ENCODE measurements at regions not wholly inside any gene's neighbourhood (a gene's known extent, or its start where the extent isn't known, plus 50 kb on each side); places are given as distances from the start of the nearest gene placed in this dataset.

DNA sequence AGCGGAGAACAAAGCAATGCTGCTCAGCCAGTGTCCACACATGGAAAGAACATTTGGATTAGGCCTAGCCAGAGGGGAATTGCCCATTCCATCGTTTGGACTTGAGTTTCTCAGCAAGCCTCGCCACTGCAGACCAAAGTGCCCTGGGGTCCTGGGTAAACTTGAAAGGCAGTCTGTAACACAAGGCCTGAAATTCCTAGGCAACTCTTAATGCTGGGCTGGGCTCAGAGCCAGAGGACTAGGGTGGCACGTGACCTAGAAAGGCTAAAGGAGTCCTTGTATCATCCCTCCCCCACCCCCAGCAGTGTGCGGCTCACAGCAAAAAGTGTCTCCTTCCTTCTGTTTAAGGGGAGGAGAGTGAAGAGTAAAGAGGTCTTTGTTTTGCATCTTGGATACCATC, 210.4 kb upstream of the ARX start:
- Mint-ChIP-seq H3K36me3 (no peaks in the 10 kb centered on the region), H3K27ac (no peak overlapping the region), H3K4me1 (no peaks in the 10 kb centered on the region), H3K27me3 (ENCODE audit: low read depth in 3 of 3) (no peaks in the 10 kb centered on the region), H3K9me3 (peaks cover 0 to 6% (median 1%) of the 10 kb centered on the region in 7 donors), H3K4me3 (no peak overlapping the region)
- H3K9ac ChIP-seq (ENCODE audit: insufficient read depth, low read length, poor library complexity, severe bottlenecking) = no peak overlapping the region
- TF ChIP-seq, protein P1, sequence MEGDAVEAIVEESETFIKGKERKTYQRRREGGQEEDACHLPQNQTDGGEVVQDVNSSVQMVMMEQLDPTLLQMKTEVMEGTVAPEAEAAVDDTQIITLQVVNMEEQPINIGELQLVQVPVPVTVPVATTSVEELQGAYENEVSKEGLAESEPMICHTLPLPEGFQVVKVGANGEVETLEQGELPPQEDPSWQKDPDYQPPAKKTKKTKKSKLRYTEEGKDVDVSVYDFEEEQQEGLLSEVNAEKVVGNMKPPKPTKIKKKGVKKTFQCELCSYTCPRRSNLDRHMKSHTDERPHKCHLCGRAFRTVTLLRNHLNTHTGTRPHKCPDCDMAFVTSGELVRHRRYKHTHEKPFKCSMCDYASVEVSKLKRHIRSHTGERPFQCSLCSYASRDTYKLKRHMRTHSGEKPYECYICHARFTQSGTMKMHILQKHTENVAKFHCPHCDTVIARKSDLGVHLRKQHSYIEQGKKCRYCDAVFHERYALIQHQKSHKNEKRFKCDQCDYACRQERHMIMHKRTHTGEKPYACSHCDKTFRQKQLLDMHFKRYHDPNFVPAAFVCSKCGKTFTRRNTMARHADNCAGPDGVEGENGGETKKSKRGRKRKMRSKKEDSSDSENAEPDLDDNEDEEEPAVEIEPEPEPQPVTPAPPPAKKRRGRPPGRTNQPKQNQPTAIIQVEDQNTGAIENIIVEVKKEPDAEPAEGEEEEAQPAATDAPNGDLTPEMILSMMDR (IDR thresholded peaks at IDR 0.05) = no peak
- intact Hi-C loops (cut with micrococcal nuclease) = no loop called here
- no peaks in the 10 kb centered on the region for H3K36me3 ChIP-seq (replicated peaks in 1 of 2; ENCODE audit: control insufficient read depth in 1 of 2, insufficient read depth in 2 of 2, low read length in 2 of 2)
- H3K4me1 ChIP-seq (ENCODE audit: control insufficient read depth in 1 of 2, insufficient read depth in 2 of 2, low read length in 2 of 2) = no peaks in the 10 kb centered on the region
- no peak for DNase-seq
- H3K4me2 ChIP-seq (replicated peaks; ENCODE audit: extremely low read depth, low read length, poor library complexity, severe bottlenecking) = no peak overlapping the region
- no peaks in the 10 kb centered on the region for H3K79me2 ChIP-seq (ENCODE audit: insufficient read depth, low read length)
- no peaks in the 10 kb centered on the region for H3K9me3 ChIP-seq (replicated peaks in 1 of 2; ENCODE audit: control insufficient read depth in 1 of 2, insufficient read depth in 1 of 2, low read length in 2 of 2)
- no peaks in the 10 kb centered on the region for H3K27me3 ChIP-seq (ENCODE audit: control insufficient read depth in 2 of 2, insufficient read depth in 2 of 2, low read length in 2 of 2)
- H3K4me3 ChIP-seq (replicated peaks in 1 of 3; ENCODE audit: low read depth in 2 of 3, low read length in 3 of 3) = no peak overlapping the region
- no peak overlapping the region for H3K27ac ChIP-seq (ENCODE audit: low read depth in 1 of 2, low read length in 2 of 2)
- no peak overlapping the region for H2AFZ ChIP-seq (ENCODE audit: insufficient read depth, low read depth, low read length, poor library complexity, severe bottlenecking)
- H4K20me1 ChIP-seq (ENCODE audit: insufficient read depth, low read length) = no peaks in the 10 kb centered on the region
- 83% methylated on average over 3 of the region's 5 CpGs for WGBS (ENCODE audit: insufficient coverage)

DNA sequence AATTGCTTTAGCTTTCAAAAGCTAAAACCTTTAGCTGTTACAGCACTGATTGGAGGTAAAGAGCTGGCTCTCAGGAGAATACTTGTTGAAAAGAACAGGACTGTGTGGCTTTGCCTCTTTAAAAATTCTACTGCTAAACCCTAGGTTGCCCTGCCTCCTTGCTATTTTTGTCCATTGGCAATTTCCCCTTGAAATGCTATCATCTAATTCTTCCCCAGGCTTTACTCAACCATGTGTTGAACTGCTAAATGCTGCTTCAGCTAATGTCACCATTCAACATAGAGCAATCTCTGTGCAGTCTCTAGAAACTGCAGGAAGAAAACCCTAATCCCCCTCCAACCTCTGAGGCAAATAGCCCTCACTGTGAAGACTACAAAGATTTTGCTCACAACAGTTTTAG, 203.7 kb upstream of the ARX start:
- no peak overlapping the region for H3K9ac ChIP-seq (ENCODE audit: insufficient read depth, low read length, poor library complexity, severe bottlenecking)
- H3K79me2 ChIP-seq (ENCODE audit: insufficient read depth, low read length) = no peaks in the 10 kb centered on the region
- H4K20me1 ChIP-seq (ENCODE audit: insufficient read depth, low read length) = no peaks in the 10 kb centered on the region
- no peaks in the 10 kb centered on the region for H3K36me3 ChIP-seq (replicated peaks in 1 of 2; ENCODE audit: control insufficient read depth in 1 of 2, insufficient read depth in 2 of 2, low read length in 2 of 2)
- intact Hi-C loops (cut with micrococcal nuclease) = no loop called here
- Mint-ChIP-seq H3K36me3 (no peaks in the 10 kb centered on the region), H3K9me3 (peaks cover 0 to 4% (median 0%) of the 10 kb centered on the region in 7 donors), H3K4me3 (no peak overlapping the region), H3K4me1 (no peaks in the 10 kb centered on the region), H3K27ac (no peak overlapping the region), H3K27me3 (ENCODE audit: low read depth in 3 of 3) (peaks cover 0 to 2% (median 0%) of the 10 kb centered on the region in 3 donors)
- TF ChIP-seq, protein P1 (IDR thresholded peaks at IDR 0.05) = no peak
- no peak overlapping the region for H3K4me2 ChIP-seq (replicated peaks; ENCODE audit: extremely low read depth, low read length, poor library complexity, severe bottlenecking)
- H3K4me1 ChIP-seq (ENCODE audit: control insufficient read depth in 1 of 2, insufficient read depth in 2 of 2, low read length in 2 of 2) = no peaks in the 10 kb centered on the region
- no peak overlapping the region for H3K27ac ChIP-seq (ENCODE audit: low read depth in 1 of 2, low read length in 2 of 2)
- no peaks in the 10 kb centered on the region for H3K27me3 ChIP-seq (ENCODE audit: control insufficient read depth in 2 of 2, insufficient read depth in 2 of 2, low read length in 2 of 2)
- no peak overlapping the region for H3K4me3 ChIP-seq (replicated peaks in 1 of 3; ENCODE audit: low read depth in 2 of 3, low read length in 3 of 3)
- H3K9me3 ChIP-seq (replicated peaks in 1 of 2; ENCODE audit: control insufficient read depth in 1 of 2, insufficient read depth in 1 of 2, low read length in 2 of 2) = no peaks in the 10 kb centered on the region
- no peak overlapping the region for H2AFZ ChIP-seq (ENCODE audit: insufficient read depth, low read depth, low read length, poor library complexity, severe bottlenecking)
- DNase-seq = no peak

Measured in CD14-positive monocyte (primary cell).